IMR-90 (cell line): ENCODE measurements at regions not wholly inside any gene's neighbourhood (a gene's known extent, or its start where the extent isn't known, plus 50 kb on each side); places are given as distances from the start of the nearest gene placed in this dataset.

ENCODE experiments used
- ATAC-seq: fragments of 200-7000 bp; cut with Tn5 transposase; 2 replicates; pipeline ENCODE4 v1.9.1; 2020; ENCODE audit warnings: low read depth, mild to moderate bottlenecking, moderate library complexity
- BruUV-seq: library from RNA; stranded (reverse); fragments of 400-500 nt; replicated peaks from 2 replicates; lab custom pipeline; 2021; lab: Mats Ljungman, UMichigan
- CTCF ChIA-PET: fragments of 300-600 bp; formaldehyde crosslinking; extraction: SDS; loops from one replicate; lab custom pipeline; 2021; ENCODE audit warnings: antibody characterized with exemption; lab: Yijun Ruan, JAX
- POLR2A ChIA-PET: fragments of 300-600 bp; sonication (Branson Sonifier 250); formaldehyde crosslinking; loops from one replicate; lab custom pipeline; 2022; ENCODE audit warnings: antibody characterized with exemption; ENCODE audit not compliant: unreplicated experiment; lab: Charles Lee
- DNase-seq: peaks from one replicate; pipeline ENCODE4 v3.0.0; 2013
- H2AFZ ChIP-seq: replicated peaks from 2 replicates; pipeline ENCODE3; 2013; ENCODE audit warnings: low read length, mild to moderate bottlenecking; ENCODE audit not compliant: poor library complexity
- H2AK5ac ChIP-seq: 2 replicates; pipeline ENCODE4 v1.6.1; 2013; ENCODE audit warnings: low read depth, low read length, inconsistent platforms
- H2AK9ac ChIP-seq: replicated peaks from 2 replicates; pipeline ENCODE3; 2013; ENCODE audit warnings: mild to moderate bottlenecking, low read depth, low read length, moderate library complexity; ENCODE audit not compliant: poor library complexity
- H2BK120ac ChIP-seq: 2 replicates; pipeline ENCODE4 v1.6.1; 2013; ENCODE audit warnings: low read depth, low read length, inconsistent platforms
- H2BK15ac ChIP-seq: 3 replicates; pipeline ENCODE4 v1.6.1; 2013; ENCODE audit warnings: low read depth, low read length, inconsistent platforms
- H2BK20ac ChIP-seq: 2 replicates; pipeline ENCODE4 v1.6.1; 2013; ENCODE audit warnings: low read depth, mild to moderate bottlenecking, inconsistent platforms, low read length, moderate library complexity
- H2BK5ac ChIP-seq: 2 replicates; pipeline ENCODE4 v1.6.1; 2013; ENCODE audit warnings: mild to moderate bottlenecking, low read depth, low read length, inconsistent platforms; ENCODE audit not compliant: poor library complexity, severe bottlenecking
- H3K14ac ChIP-seq: replicated peaks from 2 replicates; pipeline ENCODE4 v1.6.1; 2013; ENCODE audit warnings: low read depth, low read length, inconsistent platforms
- H3K18ac ChIP-seq: 2 replicates; pipeline ENCODE4 v1.6.1; 2013; ENCODE audit warnings: low read depth, low read length, control low read depth
- H3K23ac ChIP-seq: 2 replicates; pipeline ENCODE4 v1.6.1; 2013; ENCODE audit warnings: low read depth, low read length, inconsistent platforms
- H3K27ac ChIP-seq: 2 replicates; pipeline ENCODE4 v1.5.1; 2013; ENCODE audit warnings: mild to moderate bottlenecking, control low read depth, low read length; ENCODE audit not compliant: insufficient read depth
- H3K27me3 ChIP-seq: 2 replicates; pipeline ENCODE4 v1.6.1; 2013; ENCODE audit warnings: low read length; ENCODE audit not compliant: control insufficient read depth, insufficient read depth
- H3K36me3 ChIP-seq: 2 replicates; pipeline ENCODE4 v1.6.1; 2013; ENCODE audit warnings: low read length, mixed read lengths; ENCODE audit not compliant: control insufficient read depth, insufficient read depth
- H3K4ac ChIP-seq: 2 replicates; pipeline ENCODE4 v1.6.1; 2013; ENCODE audit warnings: low read depth, low read length, inconsistent platforms
- H3K4me1 ChIP-seq: 2 replicates; pipeline ENCODE4 v1.6.1; 2013; ENCODE audit warnings: low read length, mixed read lengths; ENCODE audit not compliant: control insufficient read depth, insufficient read depth
- H3K4me2 ChIP-seq: 2 replicates; pipeline ENCODE4 v1.6.1; 2013; ENCODE audit warnings: low read depth, mild to moderate bottlenecking, control low read depth, low read length, moderate library complexity
- H3K4me3 ChIP-seq: 2 replicates; pipeline ENCODE4 v1.5.1; 2013; ENCODE audit warnings: low read depth, mild to moderate bottlenecking, control low read depth, low read length, moderate library complexity; ENCODE audit not compliant: insufficient read depth
- H3K56ac ChIP-seq: 2 replicates; pipeline ENCODE4 v1.6.1; 2013; ENCODE audit warnings: low read length, inconsistent platforms; ENCODE audit not compliant: insufficient read depth; ENCODE audit errors: extremely low read depth
- H3K79me1 ChIP-seq, 2 experiments: 2 replicates each; pipeline ENCODE4 v1.6.1; 2013; ENCODE audit warnings: low read length in 2 of 2, inconsistent platforms in 1 of 2, low read depth in 1 of 2
- H3K9ac ChIP-seq: 2 replicates; pipeline ENCODE4 v1.6.1; 2013; ENCODE audit warnings: low read depth, low read length, control low read depth
- H3K9me1 ChIP-seq: 2 replicates; pipeline ENCODE4 v1.6.1; 2013; ENCODE audit warnings: low read length, inconsistent platforms; ENCODE audit not compliant: insufficient read depth
- H3K9me3 ChIP-seq: 2 replicates; pipeline ENCODE4 v1.6.1; 2013; ENCODE audit warnings: low read length; ENCODE audit not compliant: control insufficient read depth, insufficient read depth
- H4K20me1 ChIP-seq: 2 replicates; pipeline ENCODE4 v1.6.1; 2013; ENCODE audit warnings: low read length, inconsistent platforms; ENCODE audit not compliant: insufficient read depth
- H4K5ac ChIP-seq: 2 replicates; pipeline ENCODE4 v1.6.1; 2013; ENCODE audit warnings: mild to moderate bottlenecking, low read depth, low read length, control low read depth
- H4K8ac ChIP-seq, 2 experiments: 2 replicates each; pipeline ENCODE4 v1.6.1; 2013; ENCODE audit warnings: low read depth in 2 of 2, low read length in 2 of 2, control low read depth in 1 of 2, inconsistent platforms in 1 of 2
- H4K91ac ChIP-seq: 2 replicates; pipeline ENCODE4 v1.6.1; 2013; ENCODE audit warnings: low read depth, low read length, inconsistent platforms; ENCODE audit not compliant: insufficient read depth
- BHLHE40 ChIP-seq: fragments of 150-350 bp; IDR thresholded peaks from 2 replicates; pipeline ENCODE4 v1.6.1; 2016; ENCODE audit warnings: mild to moderate bottlenecking, low read depth, low read length
- MXI1 ChIP-seq: IDR thresholded peaks from 2 replicates; pipeline ENCODE4 v1.6.1; 2012; ENCODE audit warnings: low read depth, mild to moderate bottlenecking, low read length, moderate library complexity, borderline replicate concordance
- NFE2L2 ChIP-seq: fragments of 150-350 bp; IDR thresholded peaks from 2 replicates; pipeline ENCODE4 v1.6.1; 2016; ENCODE audit warnings: low read depth, mild to moderate bottlenecking, low read length
- POLR2A ChIP-seq: IDR thresholded peaks from 2 replicates; pipeline ENCODE4 v1.6.1; 2012; ENCODE audit warnings: mild to moderate bottlenecking, low read depth, low read length
- WGBS, 2 experiments: methylation state at CpG; one replicate each; pipeline versions ENCODE4 v1.1.5 to v1.1.7; 2013; ENCODE audit warnings: missing lambda C conversion rate in 2 of 2; ENCODE audit not compliant: insufficient read length in 1 of 2; ENCODE audit errors: extremely low coverage in 2 of 2; 5-methylcytosine and 5-hydroxymethylcytosine counted together
- dilution Hi-C: fragments of 300-500 bp; cut with HindIII; formaldehyde crosslinking; loops from one replicate; pipeline ENCODE4 v1.14.3; 2018; ENCODE audit warnings: low sequenced_read_pairs; ENCODE audit not compliant: unreplicated experiment
- in situ Hi-C: fragments of 300-500 bp; cut with MboI; formaldehyde crosslinking; loops from 3 replicates; pipeline ENCODE4 v1.14.3; 2019; ENCODE audit warnings: low sequenced_read_pairs, inconsistent platforms, mixed read lengths
- intact Hi-C: fragments of 100-400 bp; cut with micrococcal nuclease; formaldehyde crosslinking; loops from 2 replicates; pipeline ENCODE4 v1.10.0; 2022
- TF ChIP-seq, protein P1 (sequence below): fragments of 150-350 bp; IDR thresholded peaks from 2 replicates; pipeline ENCODE4 v1.6.1; 2017; ENCODE audit warnings: mild to moderate bottlenecking, antibody characterized with exemption, low read length, low read depth

DNA sequence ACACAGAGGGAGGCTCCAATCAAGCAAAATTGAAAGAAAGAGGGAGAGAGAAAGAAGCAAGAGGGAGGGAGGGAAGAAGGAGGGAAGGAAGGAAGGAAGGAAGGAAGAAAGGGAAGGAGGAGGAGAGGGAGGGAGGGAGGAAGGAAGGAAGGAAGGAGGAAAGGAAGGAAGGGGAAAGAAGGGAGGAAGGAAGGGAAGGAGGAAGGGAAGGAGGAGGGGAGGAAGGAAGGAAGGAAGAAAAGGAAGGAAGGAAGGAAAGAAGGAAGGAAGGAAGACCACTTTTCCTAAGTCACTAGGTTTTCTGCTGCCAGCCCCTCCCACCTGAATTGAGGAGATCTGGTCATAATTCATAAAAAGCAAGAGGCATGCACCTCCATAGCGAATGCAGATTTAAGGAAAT, 287.0 kb downstream of the SP3 start:
- no peak for TF ChIP-seq BHLHE40
- TF ChIP-seq POLR2A: no peak
- no peak for TF ChIP-seq NFE2L2
- no peak for TF ChIP-seq MXI1
- TF ChIP-seq, protein P1, sequence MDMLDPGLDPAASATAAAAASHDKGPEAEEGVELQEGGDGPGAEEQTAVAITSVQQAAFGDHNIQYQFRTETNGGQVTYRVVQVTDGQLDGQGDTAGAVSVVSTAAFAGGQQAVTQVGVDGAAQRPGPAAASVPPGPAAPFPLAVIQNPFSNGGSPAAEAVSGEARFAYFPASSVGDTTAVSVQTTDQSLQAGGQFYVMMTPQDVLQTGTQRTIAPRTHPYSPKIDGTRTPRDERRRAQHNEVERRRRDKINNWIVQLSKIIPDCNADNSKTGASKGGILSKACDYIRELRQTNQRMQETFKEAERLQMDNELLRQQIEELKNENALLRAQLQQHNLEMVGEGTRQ: no peak
- dilution Hi-C loops (no loop called here), intact Hi-C loops (no loop called here), in situ Hi-C loops (no loop called here)
- Histone ChIP-seq H3K9me3 (peaks cover 6% of the 10 kb centered on the region; the same call in 1 of the 2 replicates), H3K27ac (no peak overlapping the region), H3K18ac (no peak overlapping the region), H3K27me3 (peaks cover 2% of the 10 kb centered on the region; the same call in 1 of the 2 replicates), H4K8ac (no peak overlapping the region), H2BK20ac (no peak overlapping the region), H2BK15ac (no peak overlapping the region), H3K4me3 (no peak overlapping the region), H2AFZ (no peak overlapping the region), H4K5ac (no peak overlapping the region), H2AK5ac (no peak overlapping the region), H3K4ac (no peak overlapping the region), H3K14ac (no peak overlapping the region), H2AK9ac (no peak overlapping the region), H3K4me2 (no peak overlapping the region), H2BK120ac (no peak overlapping the region), H3K56ac (no peak overlapping the region), H3K4me1 (no peaks in the 10 kb centered on the region), H4K91ac (no peak overlapping the region), H3K36me3 (no peaks in the 10 kb centered on the region), H3K79me1 (no peaks in the 10 kb centered on the region), H3K23ac (no peak overlapping the region), H2BK5ac (no peak overlapping the region), H3K9ac (no peak overlapping the region), H4K20me1 (no peaks in the 10 kb centered on the region), H3K9me1 (no peaks in the 10 kb centered on the region)
- ATAC-seq: no peak
- no CpG with 5 or more reads among the region's 1 CpG for WGBS, 2 experiments
- BruUV-seq: no TSS peak
- ChIA-PET POLR2A (no interaction called here), CTCF (no interaction called here)
- DNase-seq: no peak
